Jurkat, Clone E6-1 (cell line): ENCODE measurements at regions not wholly inside any gene's neighbourhood (a gene's known extent, or its start where the extent isn't known, plus 50 kb on each side); places are given as distances from the start of the nearest gene placed in this dataset.
"Not testable (repeated sequence)": the region's sequence is repeated elsewhere in the genome, so short reads cannot be mapped to it uniquely, and the experiment has no call there.

Experiments
- DNase-seq: peaks from one replicate; pipeline ENCODE4 v3.0.0-alpha.2; 2011; ENCODE audit warnings: low read depth, low spot score
- H3K4me3 ChIP-seq: 2 replicates; pipeline ENCODE4 v1.5.1; 2011; ENCODE audit warnings: mild to moderate bottlenecking, low read length, control low read depth, moderate library complexity

DNA sequence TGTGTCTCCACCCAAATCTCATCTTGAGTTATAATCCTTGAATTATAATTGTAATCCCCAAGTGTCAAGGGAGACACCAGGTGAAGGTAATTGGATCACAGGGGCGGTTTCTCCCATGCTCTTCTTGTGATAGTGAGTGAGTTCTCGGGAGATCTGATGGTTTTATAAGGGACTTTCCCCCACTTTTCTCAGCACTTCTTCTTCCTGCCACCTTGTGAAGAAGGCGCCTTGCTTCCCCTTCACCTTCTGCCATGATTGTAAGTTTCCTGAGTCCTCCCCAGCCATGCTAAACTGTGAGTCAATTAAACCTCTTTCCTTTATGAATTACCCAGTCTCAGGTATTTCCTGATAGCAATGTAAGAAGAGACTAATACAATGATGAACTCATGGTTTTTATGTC, 175.5 kb upstream of the SVIL start:
- H3K4me3 ChIP-seq, DNase-seq: not testable (repeated sequence)

GRCh38 chr10:29809383-29809782, 174.6 kb upstream of the SVIL start:
- H3K4me3 ChIP-seq = no peak overlapping the region
- DNase-seq = no peak

GRCh38 chr10:29807163-29807806, 172.5 kb upstream of the SVIL start:
- no peak overlapping the region for H3K4me3 ChIP-seq
- no peak for DNase-seq

- no peak for DNase-seq
- no peak overlapping the region for H3K4me3 ChIP-seq
Observed at GRCh38 chr10:29806350-29806788, 171.6 kb upstream of the SVIL start.

- DNase-seq = no peak
- H3K4me3 ChIP-seq = no peak overlapping the region
Observed at GRCh38 chr10:29805134-29805723, 170.5 kb upstream of the SVIL start.

DNA sequence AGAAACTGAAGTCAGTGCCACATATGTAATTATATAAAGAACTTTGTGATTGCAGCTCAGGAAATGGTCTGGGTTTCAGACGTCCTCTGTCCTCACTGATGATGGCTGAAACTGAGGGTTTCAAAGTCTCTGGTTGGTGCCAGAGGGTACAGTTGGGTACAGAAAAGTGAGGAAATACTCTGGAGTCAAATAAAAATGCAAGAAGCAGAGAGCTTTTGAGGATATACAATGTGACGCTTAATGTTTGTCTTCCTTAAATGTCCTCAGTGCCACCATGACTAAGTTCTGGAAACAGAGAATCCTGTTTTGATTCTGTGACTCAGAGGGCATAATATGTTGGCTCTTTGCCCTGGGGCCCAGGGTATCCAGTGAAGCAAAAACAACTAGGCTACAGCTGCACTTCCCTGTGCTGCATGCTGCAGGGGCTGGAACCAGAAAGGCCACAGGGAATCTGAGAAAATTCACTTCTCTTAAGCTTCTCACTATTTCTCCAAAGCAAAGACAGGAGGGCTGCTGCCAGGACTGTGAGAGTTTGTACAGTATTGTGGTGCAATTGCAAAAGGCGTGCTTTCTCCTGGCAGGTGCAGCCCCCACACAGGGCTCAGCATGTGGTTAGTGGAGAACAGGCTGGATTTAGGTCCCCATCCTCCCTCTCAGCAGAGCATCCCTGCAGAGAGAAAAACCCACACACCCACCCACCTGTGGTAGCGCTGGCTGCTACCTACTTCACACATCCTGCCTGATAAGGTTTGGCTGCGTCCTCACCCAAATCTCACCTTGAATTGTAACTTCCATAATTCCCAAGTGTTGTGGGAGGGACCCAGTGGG, 169.5 kb upstream of the SVIL start:
- DNase-seq = peak; percentile 69
- H3K4me3 ChIP-seq = no peak overlapping the region

- DNase-seq = no peak
- H3K4me3 ChIP-seq = no peak overlapping the region
Observed at GRCh38 chr10:29802171-29802570, 167.4 kb upstream of the SVIL start.

GRCh38 chr10:29798921-29799690, 164.3 kb upstream of the SVIL start:
- no peak overlapping the region for H3K4me3 ChIP-seq
- DNase-seq = no peak

DNA sequence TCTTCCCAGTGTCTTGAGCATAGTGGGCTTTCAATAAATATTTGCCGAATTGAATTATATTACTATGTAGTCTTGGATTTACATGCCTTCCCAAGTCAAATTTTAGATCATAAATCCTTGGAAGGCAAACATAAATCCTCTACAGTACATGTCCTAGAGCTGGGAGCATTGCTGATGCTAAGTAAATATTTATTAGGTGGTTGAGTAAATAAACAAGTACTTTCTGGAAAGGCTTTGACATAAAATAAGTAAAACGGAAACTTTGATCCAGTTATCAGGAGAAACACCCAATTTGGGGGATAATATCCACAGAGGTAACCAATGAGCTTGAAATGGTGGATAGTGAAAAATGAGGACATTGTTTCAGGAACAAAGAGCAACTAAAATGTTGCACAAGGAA, 162.8 kb upstream of the SVIL start:
- no peak overlapping the region for H3K4me3 ChIP-seq
- DNase-seq = no peak

GRCh38 chr10:29795850-29796249, 161.1 kb upstream of the SVIL start:
- no peak overlapping the region for H3K4me3 ChIP-seq
- DNase-seq = no peak

DNA sequence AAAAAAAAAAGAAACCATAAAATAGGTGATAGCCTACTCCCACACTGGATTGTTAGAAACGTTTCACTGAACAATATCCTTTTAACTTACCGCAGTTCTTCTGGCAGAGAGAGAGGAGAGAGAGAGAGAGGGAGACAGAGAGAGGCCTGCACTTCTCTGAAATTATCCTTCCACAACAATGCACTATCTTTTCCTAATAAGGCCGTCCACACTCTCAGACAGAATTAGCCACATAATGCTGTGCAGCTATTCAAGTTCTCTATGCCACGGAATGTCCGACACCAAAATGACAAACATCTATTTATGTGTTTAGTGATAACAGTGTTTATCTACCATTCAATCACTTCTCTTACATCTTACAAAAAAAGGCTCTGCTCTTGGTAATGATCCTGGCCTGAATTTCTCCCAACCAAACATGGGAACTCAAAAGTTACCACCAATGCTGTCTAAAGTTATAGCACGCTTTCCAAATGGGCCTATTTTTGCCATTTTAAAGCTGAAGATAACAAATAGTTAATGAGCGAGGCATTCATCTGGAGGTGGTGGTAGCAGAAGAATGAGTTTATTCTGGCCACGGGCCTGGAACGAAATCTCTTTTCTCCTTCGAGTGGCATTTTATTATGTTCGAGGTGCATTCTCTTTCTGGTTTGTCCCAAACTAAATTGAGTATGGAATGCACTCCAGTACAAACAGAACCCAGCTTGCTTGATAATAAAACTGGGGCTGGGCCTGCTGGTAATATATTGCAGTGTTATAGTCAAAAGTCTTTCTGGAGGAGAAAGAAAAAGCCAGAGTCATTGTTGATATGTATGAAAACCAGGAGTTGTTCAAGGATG, 160.2 kb upstream of the SVIL start:
- DNase-seq = no peak
- no peak overlapping the region for H3K4me3 ChIP-seq

DNA sequence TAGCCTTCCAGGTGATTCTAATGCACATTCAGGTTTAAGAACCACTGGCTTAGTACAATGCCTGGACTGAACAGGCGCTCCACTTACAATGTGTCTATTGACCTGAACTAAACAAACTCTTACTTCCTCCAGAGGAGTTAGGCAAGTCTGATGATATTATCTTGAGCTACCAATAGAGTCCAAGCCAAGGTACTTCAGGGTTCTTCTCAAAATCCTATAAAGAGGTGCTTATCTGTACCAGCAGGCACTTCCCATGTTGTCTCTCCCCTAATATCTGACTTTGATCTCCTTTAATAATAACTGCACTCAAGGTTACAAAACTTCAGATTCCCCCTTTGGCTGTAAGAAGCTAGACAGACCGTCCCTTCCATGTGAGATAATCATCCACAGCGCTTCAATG, 157.0 kb upstream of the SVIL start:
- no peak overlapping the region for H3K4me3 ChIP-seq
- no peak for DNase-seq

DNA sequence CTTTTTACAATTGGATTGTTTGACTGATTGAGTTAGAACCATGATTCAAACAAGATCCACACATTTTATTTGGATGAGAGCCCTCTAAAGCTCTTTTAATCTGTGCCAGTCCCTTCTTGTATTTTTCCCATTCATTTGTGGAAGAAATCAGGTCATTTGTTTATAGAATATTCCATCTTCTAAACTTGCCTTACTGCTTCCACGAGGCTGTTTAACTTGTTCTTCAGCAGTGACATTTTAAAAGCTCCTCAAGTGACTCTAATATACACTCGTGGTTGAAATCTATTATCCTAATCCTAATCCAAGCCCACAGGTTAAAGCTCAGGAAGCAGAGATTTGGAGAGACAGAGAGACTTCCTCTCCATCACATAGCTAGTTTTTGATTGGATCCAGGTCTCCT, 155.4 kb upstream of the SVIL start:
- no peak for DNase-seq
- H3K4me3 ChIP-seq = no peak overlapping the region

DNA sequence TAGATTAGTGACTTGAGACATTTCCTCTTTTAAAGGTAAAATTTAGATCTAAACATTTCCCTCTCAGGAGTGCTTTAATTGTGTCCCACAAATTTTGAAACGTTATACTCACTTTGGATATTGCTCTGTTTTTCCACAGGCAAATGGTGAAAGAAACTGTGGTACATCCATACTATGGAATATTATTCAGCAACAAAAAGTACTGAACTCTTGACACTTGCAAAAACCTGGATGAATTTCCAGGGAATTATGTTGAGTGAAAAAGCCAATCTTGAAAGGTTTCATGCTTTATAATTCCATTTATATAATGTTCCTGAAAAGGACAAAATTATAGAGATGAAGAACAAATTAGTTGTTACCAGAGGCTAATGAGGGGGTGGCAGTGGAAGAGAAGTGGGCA, 153.3 kb upstream of the SVIL start:
- no peak overlapping the region for H3K4me3 ChIP-seq
- DNase-seq = no peak

- H3K4me3 ChIP-seq = no peak overlapping the region
- DNase-seq = no peak
Observed at GRCh38 chr10:29785701-29786100, 150.9 kb upstream of the SVIL start.

DNA sequence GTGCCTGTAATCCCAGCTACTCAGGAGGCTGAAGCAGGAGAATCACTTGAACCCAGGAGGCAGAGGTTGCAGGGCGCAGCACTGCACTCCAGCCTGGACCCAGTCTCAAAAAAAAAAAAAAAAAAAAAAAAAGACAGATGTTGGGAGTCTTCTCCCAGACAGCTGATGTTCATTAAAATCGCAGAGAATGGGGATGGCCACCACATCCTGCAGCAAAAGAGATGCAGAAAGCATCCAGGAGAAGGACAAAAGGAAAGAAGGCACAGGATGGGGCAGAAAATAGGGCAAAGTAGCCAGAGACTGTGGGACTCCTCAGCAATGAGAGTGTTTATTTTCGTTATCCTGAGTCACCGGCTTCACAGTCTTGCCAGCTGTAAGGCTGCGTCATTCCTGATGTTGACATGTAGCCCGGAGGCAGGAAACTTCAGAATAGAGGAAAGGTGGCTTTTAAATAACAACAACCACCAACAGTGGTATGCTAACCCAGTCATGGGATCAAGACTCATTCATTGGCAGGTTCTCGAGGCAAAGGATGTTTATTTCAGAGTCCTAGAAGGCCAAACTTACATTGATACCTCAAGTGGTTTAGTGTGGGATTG, 149.5 kb upstream of the SVIL start:
- DNase-seq = no peak

DNA sequence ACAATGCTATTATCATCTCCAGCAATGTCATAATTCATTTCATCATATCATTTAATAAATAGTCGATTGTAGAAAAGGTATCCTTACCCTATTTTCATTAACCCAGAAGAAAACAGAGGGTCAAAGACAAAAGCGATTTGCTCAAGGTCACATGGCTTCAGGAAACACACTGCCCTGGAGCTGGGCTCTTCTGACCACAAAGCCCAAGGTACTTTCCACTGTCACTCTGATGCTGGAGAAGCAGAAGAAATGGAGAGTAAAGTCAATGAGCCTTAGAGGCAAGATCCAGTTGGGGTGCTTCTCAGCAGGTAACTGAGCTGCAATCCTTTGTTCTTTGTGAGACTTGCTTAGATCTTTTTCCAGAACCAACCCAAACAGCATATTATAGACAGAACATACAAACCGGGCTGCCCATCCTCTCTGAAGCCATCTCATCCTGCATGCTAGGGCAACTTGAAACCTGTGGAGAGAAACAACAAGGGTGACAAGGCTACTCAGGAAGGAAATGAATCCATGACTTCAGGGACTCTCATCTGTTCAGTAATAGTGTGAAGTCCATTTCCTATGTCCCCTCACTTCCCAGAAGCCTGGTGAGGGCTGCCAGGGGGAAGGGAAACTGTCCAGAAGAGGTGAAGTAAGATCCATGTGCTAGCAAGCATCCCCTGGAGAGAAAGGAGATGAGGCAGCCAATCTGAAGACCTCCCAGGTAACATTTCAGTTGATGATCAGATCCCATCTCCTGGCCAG, 148.6 kb upstream of the SVIL start:
- DNase-seq = no peak
- H3K4me3 ChIP-seq = no peak overlapping the region

More for the DNA sequence above, 149.5 kb upstream of the SVIL start:
- no peak overlapping the region for H3K4me3 ChIP-seq

DNA sequence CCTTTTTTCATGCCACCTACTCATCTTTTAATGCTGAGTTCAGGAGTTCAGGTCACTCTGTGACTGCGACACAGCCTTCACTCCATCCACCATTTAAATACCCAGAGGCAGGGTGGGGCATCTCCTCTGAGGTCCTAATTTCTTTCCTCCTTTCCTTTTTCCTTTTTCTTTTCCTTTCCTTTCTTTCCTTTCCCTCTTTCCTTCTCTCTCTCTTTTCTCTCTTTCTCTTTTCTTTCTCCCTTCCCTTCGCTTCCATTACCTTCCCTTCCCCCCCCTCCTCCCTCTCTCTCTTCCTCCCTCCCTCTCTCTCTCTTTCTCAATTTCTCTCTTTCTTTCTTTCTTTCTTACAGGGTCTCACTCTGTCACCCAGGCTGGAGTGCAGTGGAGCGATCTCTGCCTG, 145.9 kb upstream of the SVIL start:
- H3K4me3 ChIP-seq = no peak overlapping the region
- DNase-seq = no peak
